Activated CD4-positive, CD25-positive, alpha-beta regulatory T cell treated with anti-CD3 and anti-CD28 coated beads, Interleukin-2, amount 50 U/mL, for 16 hours (primary cell): ENCODE measurements at regions not wholly inside any gene's neighbourhood (a gene's known extent, or its start where the extent isn't known, plus 50 kb on each side); places are given as distances from the start of the nearest gene placed in this dataset.

Experiments
- DNase-seq: peaks from one replicate; pipeline ENCODE4 v3.0.0-alpha.2; 2020; ENCODE audit warnings: low read depth, low spot score

DNA sequence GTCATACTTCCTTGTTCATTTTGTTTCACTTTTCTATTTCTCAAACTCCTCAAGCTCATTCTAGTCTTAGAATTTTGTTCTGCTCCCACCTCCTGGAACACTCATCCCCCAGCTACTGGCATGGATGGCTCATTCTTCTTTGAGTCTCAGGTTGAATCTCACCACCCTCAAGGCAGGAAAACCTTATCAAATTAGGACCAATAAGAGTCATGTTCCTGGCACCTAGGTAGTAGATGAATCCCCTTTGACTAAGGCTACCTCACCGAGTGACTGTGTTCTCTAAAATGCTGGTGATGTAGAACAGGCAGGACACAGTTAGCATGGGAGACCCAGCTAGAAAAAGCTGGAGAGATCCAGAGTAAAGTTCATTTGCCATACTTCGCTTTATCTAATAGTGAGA, 1050.8 kb upstream of the EEF2KMT start:
- no peak for DNase-seq

DNA sequence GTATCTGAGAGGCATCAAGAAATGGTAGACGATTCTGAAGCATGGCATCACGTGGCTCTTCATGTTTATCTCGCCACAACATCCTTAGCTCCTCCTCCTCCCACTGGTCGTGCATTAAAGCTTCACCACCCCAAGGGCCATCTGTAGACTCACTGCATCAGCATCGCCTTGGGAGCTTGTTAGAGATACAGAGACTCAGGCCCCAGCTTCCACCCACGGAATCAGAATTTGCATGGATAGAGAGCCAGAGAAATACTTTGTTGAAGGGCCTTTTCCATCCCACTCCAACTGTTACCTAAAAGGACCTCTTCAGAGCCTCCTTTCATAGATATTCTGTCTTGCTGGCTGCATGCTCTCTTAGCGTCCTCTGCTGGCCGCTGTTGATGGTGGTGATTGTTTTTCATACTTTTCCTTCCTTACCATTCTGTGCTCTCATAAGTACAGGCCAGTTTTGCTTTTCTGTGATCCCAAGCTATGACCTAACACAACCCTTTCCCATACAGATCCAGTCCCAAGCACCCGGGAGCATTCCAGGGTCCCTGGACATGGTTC, 1049.4 kb upstream of the EEF2KMT start:
- DNase-seq, result no peak

DNA sequence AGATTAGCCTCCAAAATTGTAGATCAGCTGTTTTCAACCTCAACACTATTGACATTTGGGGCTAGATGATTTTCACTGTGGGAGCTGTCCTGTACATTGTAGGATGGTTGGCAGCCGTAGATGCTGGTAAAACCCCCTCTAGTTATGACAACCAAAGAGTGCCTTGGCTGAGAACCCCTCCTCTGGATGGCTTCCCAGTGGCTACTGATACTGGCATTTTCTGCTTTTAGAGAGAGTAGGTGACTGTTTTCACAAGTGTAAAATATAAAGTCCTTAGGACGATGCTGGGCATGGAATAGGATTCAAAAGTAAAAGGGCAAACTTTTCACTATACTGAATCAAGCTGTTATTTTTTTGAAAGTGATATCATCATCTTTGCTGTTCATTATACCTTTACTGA, 1048.8 kb upstream of the EEF2KMT start:
- no peak for DNase-seq

DNA sequence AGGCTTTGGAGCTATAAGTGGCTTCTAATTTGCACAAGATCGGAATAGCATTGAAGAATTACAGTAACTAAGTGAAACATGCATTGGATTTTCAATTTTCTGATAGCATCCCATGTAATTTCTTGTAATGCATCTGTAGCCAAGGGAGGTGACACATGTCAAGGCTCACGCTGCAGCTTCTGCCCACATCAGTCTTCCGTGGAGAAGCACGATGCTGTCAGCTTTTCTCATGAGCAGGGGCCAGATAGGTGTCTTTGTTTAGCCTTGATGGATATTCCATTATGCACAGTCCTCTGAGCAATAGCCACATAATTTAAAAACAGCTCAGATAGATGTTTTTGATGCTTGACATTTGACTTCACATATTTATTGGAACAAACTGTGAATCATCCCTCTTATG, 1046.9 kb upstream of the EEF2KMT start:
- no peak for DNase-seq

DNA sequence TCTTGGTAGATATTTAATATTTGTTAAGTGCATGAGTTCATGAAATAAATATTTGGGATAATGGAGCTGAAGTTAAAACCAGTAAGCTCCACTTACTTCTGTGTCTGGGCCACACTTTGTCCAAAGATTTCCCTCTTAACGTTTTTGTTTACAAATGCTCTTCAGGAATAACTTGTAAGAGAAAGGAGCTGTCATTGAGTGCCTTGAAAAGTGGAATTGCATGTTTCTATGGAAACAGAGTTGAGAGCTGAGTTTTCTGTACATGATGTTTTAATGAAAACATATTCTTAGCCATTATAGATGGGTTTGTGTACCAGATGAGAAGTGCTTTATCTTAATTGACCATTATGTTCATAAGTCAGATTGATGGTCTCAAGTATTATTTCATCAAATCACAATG, 1045.4 kb upstream of the EEF2KMT start:
- DNase-seq, result no peak

DNA sequence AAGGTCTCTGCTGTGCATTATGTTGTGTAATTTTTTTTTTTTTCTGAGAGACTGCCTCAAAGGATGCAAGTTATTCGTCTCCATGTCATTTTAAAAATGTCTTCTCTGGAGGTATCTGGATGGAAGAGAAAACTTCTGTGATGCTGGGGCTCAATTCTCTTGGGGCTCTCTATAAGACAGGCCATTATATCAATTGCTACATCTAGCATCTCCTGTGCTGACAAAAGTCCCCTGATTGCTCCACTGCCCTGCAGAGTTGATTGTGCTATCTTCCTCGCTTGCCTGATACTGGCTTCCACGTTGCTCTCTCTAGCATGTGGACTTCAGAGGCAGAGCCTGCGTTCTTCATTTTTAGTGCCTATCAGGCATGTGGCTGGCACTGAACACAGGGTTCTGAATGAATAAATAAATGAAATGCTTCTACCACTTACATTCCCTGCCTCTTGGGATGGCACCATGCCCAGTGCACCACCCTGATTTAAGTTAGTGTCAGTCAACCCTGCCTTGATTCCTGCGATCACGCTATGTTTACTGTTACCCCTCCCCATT, 1035.5 kb upstream of the EEF2KMT start:
- DNase-seq, result no peak

DNA sequence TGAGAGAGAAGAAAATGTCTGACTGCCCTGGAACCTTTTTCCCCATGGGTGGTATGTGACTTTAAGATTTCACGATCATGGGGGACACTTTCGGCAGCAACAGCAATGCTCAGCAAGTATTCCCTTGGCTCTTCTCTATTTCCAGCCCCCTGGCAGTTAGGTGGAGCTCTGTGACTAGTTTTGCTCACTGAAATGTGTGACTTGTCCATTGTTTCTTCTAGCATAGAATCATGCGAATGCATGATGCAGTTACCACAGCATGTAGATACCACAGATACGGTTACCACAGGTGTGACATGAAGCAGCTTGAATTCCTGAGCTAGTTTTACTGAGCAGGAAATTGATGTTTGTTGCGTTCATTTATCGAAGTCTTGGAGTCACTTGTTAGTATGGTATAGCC, 1034.5 kb upstream of the EEF2KMT start:
- DNase-seq, result no peak

DNA sequence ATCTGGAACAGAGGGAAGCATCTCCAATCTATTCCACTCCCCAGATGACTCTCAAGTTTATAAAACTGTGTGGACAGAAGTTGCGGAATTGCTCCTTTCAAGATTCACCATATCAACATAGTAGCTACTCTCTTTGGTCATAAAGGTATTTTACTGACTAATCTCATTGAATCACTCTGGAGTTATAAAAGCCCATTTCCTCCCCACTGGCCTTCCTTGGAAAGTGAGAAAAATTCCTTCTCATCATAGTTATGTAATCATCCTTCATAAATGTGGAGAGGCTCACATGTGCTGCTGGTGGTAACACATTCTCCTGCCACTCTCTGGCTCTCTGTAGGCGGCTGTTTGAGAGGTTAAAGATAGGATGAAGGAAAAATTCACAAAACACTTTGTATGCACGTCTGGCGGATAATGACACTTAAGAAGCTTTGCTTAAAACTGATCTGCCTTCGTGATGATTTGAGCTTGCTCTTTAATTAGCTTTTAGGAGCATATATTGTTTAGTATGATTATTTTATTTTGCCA, 1034.0 kb upstream of the EEF2KMT start:
- no peak for DNase-seq

DNA sequence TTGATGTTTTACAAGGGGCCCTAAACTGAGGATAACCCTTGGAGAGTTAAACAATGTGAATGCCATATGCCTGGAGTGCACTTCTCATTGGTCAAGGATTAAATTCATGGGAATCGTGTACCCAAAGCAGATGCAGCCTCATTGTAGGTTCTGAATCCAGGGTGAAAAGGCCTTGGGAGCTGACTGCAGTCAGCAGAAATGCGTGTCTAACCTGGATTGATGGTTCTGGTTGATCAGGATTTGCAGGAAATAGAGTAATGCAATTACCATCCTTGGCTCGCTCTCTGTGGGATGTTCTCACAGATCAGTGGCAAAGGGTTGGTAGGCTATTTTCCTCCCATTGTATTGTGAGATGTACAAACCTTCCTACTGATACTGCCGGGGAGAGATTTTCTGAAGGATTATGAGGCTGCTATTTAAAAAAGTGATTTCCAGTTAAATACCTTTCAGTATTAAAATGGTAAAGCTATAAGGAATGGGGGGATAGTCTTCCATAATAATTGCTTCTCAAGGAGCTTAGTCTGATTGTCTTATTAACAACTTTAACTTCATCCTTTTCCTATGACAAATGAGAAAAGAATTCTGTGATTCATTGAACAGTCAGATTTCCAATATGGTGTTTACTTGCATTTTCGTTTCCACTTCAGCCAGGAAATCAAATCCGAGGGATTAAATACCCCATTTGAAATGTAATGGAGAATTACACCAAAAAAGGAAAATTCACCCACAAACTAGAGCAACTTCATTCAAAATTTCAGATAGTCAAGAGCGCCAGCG, 1028.1 kb upstream of the EEF2KMT start:
- no peak for DNase-seq

DNA sequence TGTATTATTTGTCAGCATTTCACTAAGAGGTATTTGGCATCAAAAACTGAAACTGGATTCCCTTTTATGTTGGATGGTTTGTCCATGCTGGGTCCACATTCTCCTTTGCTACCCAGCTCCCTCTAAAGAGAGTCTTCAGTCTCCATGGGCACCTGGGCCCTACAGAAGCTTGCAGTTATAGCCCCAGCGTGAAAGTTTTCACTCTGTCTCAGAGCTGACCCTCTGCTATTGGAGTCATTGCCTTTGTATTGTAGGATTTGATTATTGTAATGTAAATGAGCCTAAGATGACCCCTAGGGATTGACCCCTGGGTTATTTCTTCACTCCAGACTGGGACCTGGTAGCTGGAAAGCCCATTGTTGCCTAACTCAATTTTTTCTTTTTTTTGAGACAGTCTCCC, 1026.5 kb upstream of the EEF2KMT start:
- no peak for DNase-seq

DNA sequence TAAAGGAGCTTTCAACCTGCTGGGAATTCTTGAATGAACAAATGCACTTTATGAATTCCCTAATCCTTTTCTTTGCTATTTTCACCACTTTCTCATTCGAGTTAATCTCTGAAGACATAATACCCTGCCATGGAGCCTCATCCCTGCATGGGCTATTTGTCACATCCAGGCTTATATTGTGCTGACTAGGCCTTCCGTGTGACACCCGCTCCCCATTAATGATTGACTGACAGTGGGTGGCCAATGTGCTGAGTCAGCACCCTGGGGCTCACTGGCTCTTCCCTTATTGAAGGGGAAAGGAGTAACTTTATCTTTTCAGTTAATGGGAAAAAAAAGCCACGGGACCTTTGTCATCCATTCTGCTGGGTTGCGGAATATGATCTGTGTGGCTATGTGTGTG, 1024.8 kb upstream of the EEF2KMT start:
- DNase-seq, result no peak

DNA sequence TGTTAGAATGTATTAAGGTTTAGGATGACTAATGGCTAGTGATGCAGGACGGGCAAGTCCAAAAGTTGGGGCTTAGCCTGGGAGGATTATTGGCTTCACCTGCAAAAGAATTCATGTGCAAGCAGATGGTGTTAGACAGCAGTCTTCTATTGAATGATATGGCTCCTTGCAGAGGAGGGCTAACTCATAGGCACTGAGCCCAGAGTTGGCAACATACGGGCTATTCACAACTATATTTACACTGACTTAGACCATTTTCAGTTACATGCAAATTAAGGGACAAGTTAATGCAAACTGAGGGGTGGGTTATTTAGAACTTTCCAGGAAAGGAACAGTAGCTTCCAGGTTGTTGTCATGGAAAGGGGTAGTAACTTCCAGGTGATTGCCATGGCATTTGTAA, 1017.1 kb upstream of the EEF2KMT start:
- no peak for DNase-seq

DNA sequence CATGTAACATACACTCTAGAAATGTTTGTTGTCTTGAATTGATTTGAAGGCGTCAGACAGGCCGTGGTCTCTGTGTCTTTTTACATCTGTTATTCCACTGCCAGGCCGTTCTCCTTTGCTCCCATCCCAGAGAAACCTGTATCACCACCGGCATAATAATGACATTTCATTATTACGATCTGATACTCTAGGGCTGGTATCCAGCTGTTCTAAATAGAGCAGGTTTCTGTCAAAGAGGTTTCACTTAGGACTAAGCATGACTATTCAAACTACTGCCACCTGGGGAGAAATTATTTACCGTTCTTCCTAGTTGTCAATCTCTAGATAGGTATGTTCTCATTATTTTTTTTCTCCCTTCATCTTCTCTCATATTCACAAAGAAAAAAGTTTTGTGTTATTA, 1016.2 kb upstream of the EEF2KMT start:
- DNase-seq, result no peak

DNA sequence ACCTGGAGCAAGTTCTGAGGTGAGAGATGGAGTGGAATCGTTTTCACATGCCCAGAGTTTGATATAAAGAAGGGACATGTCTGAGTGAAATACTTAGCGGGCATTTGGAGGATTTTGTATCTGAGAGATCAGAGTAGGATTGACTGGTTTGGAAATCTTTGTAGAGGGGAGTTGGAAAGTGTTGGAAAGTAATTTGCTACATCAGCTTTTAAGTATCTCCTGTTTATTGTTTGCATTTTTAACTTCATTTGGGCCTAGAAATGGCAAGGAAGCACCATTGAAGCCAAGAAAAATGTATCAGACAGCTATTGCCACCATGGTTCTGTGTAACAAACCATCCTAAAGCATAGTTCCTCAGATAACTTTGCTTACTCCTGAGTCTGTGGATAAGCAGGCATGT, 1015.1 kb upstream of the EEF2KMT start:
- DNase-seq, result no peak

DNA sequence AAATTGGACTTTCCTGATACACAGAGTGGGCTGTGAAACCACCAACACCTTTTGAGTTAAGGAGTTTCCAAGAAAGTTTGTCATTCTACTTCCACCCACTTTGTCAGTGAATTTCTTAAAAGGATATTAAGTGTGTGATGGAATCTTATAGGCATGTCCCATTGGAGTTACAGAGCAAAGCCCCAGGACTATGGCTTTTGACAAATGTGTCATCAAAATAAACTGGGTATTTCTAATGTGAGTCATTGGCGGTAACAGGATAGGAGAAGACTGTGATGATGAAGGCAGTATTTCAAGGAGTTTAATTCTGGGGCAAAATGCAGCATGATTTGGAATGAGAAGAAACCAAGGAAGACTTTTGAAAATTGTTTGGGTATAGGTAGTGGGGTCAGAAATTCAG, 1013.8 kb upstream of the EEF2KMT start:
- DNase-seq, result no peak

DNA sequence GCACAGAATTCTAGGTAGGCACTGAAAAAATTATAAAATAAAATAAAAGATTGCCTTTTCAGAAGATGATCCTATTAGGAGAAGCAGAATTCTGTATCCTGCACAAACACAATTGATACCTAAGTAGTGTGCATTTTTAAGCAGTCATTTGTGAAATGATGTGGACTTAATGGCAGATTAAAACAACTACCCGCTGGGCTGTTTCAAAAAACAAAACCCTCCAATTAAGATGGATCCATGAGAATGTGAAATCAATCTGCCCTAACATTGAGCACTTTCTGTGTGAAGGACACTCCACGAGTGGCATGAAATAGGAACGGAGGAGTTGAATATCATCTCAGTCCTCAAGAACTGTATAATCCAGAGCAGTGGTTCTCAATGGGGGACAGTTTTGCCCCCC, 1012.8 kb upstream of the EEF2KMT start:
- DNase-seq, result no peak

DNA sequence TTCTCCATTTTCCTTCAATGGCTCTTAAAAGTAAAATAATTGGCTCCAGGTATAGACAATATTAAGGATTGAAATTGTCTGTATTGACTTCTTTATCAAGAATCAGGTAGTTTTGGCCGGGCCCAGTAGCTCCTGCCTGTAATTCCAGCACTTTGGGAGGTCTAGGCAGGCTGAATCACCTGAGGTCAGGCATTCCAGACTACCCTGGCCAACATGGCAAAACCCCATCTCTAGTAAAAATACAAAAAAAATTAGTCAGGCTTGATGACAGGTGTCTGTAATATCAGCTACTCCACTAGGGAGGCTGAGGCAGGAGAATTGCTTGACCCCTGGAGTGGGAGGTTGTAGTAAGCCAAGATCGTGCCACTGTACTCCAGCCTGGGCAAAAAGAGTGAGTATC, 1008.5 kb upstream of the EEF2KMT start:
- DNase-seq, result no peak

DNA sequence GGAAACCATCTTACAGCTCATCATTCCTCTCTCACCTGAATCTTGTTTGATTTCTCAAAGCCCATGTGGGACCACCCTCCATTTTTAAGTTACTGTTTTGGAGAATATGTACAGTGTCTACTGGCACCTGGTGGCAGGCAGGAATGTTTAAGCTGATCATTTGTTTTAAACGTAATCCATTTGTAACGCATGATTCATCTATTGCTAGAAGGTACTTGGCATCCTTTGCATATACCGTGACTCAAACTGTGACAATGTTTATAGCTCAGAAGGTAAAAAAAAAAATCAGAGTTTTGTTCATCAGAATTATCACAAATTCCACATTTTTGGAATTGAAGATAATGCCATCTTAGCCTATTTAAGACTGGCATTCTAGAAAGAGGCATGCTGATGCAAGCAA, 1007.5 kb upstream of the EEF2KMT start:
- DNase-seq, result no peak

DNA sequence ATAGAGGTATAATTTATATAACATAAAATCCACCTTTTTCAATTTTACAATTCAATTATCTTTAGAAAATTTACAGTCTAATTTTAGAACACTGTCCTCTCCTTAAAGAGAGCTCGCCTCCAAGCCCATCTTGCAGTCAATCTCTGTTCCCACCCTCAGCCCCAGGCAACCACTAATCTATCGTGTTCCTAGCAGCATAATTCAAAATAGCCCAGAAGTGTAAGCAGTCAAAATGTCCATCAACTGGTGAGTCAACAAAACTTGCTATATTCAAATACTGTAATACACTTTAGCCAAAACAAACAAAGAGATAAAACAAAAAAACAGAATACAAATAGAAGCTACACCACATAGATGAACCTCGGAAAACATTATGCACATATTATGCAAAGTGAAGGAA, 1006.8 kb upstream of the EEF2KMT start:
- DNase-seq, result no peak

DNA sequence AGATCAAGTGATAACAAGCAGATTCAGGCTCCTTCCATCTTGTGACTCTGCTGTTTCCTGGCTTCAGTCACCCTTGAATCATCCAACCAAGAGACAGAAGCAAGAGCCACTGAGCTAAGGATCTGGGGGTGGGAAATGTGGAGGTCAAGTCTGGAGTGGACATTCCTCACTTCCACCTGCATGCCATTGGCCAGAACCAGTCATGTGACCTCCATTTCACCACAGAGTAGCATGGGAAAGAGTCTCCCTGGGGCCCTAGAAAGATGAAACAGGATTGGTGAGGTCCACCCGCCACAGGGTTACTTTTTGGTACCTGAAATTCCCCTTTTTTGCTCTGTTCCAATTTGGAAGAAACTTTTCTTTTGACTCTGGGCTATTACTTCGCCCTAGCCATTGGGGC, 1006.0 kb upstream of the EEF2KMT start:
- DNase-seq, result no peak

DNA sequence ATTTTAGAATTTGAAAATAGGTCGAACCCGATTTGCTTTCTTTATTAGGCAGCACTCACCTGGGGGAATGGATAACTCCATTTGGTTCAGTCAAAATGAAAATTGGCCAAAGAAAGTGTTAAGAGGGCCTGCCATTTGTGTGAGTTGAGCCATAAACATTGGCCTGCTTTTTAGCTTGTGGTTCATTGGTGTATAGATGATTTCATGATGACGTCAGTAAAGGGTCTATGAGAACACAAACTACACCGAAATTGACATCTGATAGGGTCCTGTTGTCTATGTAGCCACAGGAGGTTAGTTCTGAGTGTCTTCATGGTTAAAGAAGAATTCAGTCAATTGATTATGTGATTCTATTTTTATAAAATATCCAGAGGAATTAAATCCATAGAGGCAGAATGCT, 1001.5 kb upstream of the EEF2KMT start:
- DNase-seq, result no peak

DNA sequence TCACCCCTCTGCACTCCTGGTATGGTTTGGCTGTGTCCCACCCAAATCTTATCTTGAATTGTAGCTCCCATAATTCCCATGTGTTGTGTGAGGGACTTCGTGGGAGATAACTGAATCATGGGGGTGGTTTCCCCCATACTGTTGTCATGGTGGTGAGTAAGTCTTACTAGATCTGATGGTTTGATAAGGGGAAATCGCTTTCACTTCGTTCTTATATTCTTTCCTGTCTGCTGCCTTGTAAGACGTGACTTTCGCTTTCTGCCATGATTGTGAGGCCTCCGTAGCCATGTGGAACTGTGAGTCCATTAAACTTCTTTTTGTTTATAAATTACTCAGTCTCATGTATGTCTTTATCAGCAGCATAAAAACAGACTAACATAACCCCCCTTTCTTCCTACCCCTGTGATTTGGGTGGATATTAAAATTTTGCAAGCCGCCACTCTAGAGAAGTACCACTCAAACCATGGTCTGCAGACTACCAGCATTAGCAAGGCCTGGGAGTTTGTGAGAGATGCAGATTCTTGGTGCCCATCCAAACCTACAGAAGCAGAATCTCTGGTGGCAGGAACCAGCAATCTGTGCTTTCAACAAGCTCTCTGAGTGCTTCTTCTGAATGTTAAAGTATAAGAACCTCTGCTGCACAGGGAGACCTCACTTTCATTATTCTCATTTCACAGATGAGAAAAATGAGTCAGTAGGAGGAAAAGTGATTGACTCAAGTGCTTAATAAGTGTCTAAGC, 999.5 kb upstream of the EEF2KMT start:
- DNase-seq, result no peak

DNA sequence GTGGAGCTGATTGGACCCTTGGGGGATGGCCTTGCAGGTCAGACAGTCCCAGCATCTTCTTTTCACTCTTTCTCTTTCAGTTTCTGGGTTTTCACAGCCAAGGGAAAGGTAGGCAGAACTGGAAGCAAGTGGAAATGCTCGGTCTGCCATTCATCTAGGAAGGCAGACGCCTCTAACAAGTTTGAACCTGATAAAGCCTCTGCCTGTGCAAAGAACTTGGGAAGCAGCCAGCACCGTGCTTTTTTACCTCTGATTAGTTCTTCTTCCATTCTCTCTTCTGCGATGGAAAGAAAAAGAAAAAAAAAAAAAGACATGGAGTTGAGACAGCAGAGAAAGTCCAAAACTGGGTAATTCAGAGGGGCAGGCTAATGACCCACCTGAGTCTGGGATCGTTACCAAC, 997.8 kb upstream of the EEF2KMT start:
- no peak for DNase-seq
